HUDEP-2 (cell line): ENCODE measurements at regions not wholly inside any gene's neighbourhood (a gene's known extent, or its start where the extent isn't known, plus 50 kb on each side); places are given as distances from the start of the nearest gene placed in this dataset.

Experiments
- DNase-seq, 76 experiments: peaks; one replicate each; lab custom pipeline; 2025; ENCODE audit not compliant: unreplicated experiment in 76 of 76; lab: John Stamatoyannopoulos, UW

DNA sequence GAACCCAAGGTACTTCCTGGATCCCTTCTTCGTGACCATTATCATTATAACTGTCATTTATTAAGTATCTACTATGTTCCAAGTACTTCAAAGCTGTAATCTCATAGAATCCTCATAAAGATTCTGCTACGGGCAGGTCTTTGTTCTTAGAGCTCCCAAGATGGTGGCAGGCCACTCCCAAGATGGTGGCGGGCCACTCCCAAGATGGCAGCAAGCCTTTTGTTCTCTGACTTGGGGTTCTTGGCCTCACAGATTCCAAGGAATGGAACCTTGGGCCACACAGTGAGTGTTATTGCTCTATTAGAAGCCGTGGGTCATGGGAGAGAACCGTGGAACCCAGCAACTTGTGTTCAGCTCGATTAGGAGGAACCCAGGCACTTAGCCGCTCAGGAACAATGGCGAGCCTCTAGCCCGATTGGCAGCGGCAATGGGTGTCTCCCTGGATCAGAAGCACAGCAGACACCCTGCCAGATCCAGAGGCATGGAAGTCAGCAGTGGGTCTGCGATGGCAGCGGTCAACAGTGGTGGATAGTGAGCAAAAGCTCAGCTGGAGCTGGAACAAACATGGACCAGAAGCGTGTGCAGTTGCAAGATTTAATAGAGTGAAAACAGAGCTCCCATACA is 193.7 kb upstream of the BTG1 start:
- no peak for DNase-seq

DNA sequence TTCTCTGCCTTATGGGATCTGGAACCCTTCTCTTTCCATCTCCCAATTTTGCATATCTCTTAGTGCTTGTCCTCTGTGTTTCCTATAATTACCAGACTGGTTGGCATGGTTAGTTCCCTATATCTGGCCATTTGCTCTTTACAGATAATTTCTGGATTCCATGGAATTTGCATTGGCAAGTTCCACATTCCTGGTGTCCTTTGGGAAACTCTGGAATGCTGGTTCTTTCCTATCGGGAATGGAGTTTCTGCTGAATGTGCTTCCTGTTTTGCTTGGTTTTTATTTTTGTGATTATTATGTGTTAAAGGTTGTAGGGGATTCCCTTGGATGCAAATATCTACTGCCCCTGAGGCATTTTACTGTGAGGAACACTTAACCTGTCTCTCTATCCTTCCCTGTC is 193.0 kb upstream of the BTG1 start:
- DNase-seq: no peak

DNA sequence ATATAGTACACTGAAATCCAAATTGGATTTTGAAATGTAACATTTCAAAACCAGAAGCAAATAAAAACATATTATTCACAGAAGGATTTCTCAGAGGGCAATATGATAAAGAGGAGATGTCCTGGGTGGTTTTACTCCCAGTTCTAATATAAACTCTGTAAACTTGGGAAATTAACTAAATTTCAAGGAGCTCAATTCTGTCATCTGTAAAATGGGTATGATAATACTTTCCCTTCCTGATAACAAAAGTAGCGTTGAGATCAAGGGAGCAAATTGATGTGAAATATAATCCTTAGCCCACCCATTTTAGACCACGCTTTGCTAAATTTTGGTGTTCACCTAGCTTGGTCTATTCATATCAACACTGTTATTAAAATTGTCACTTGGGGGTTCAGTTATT is 192.5 kb upstream of the BTG1 start:
- no peak for DNase-seq

DNA sequence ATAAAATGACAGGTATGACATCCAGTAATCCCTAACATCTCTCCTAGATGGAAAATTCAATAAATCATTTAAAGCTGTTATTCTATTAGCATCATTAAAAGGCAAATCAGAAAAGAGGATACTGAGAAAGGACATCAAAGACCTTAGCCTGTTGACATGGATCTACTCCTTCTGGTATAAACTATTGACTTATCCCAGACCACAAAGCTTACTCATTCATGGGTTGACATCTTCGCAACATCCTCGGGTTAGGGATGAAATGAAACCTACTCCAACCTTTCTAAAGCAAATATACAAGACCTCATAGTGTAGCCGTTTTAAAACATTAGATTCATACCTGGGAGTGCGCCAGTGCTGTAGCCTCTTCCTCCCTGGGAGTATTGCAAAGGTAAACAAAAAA is 191.5 kb upstream of the BTG1 start:
- no peak for DNase-seq

DNA sequence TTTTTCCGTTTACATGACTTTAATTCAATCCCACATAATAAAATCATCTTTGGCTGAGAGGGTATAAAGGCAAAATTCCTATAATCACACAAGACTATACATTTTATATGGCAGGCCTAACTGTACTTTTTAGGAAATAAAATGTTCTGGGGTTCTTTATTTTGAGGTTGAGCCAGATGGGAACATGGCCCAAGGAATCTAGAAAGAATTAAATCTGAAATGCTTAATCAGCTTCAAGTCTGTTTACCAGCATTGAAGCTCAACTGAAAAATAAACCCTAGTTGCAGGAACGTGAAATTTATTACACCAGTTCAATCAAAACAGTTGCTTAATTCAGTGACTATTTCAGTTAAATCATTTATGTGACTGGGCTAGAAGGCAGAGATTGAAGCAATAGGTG is 191.0 kb upstream of the BTG1 start:
- DNase-seq: no peak

DNA sequence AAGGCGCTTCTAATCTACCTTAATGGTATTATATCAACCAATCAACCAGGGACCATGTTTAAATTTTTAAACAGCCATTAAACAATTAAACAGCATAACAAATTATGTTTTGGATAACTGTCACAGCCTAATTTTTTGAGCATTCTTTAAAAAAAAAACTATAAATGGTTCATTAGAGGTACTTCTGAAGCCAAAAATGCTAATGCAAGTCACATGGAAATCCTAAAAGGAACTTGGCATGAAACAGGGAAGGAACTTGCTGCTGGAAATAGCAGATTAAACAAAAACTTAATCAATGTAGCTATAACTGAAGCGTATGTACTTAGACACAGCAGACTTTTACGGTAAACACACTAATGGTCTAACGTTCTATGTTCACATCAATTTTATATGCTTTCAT is 190.2 kb upstream of the BTG1 start:
- no peak for DNase-seq

DNA sequence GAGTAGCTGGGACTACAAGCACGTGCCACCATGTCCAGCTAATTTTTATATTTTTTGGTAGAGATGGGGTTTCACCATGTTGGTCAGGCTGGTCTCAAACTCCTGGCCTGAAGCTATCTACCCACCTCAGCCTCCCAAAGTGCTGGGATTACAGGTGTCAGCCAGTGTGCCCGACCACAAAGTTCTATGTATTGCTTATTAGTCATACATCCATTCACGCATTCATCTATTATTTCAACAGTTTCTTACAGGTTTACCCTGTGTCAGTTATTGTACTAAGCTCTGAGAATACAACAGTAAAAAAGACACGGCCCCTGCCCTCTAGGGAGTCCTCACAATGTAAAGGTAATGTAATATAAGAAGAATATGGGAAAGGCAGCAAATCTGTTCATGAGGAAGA is 188.9 kb upstream of the BTG1 start:
- no peak for DNase-seq

DNA sequence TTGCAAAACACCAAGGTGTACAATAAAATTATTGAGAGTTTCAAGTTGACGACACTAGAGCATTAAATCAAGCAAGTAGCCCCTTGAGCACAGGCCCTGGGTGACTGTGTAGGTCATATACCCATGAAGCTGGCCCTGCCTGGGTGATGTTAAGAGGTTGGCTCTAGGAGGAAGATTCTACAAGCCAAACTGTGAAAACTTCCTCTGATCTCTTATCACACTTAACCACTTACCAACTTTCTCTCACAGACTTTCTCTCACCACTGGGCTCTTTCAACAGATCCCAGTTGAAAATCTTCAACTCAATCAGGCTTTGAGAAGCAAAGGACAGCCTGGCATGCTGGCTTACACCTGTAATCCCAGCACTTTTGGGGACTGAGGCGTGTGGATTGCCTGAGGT is 186.9 kb upstream of the BTG1 start:
- DNase-seq: no peak

DNA sequence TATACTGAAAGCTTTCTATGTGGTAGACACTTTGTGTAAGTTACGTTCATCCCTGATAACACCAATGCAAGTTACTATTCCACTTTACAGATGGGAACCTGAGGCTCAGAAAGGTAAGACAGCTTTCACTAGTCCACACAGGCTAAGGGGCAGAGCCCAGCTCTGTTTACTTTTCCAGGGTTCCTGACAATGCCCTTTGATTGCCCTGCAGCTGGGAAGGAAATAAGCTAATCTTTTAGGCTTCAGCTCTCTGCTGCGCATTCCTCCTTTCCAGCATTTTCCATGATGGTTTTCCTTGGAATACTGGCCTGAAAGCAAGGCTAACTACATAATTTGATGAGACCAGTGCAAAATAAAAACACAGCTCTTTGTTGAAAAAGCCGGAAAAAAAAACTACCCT is 185.7 kb upstream of the BTG1 start:
- DNase-seq: no peak

DNA sequence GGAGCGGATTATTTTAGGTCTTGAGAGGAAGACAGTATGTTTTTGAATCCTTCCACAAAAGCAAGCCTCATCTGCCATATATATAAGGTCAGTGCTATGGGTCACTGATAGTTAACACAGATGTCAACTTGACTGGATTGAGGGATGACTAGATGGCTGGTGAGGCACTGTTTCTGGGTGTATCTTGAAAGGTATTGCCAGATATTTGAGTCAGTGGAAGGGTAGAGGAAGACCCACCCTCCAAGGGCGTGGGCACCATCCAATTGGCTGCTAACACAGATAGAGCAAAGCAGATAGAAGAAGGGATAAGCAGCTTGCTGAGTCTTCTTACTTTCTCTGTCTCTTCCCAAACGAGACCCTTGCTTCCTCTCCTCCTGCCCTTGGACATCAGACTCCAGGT is 185.0 kb upstream of the BTG1 start:
- peak in 7 of 76 experiments; percentile 5 to 30 (median 19) for DNase-seq

DNA sequence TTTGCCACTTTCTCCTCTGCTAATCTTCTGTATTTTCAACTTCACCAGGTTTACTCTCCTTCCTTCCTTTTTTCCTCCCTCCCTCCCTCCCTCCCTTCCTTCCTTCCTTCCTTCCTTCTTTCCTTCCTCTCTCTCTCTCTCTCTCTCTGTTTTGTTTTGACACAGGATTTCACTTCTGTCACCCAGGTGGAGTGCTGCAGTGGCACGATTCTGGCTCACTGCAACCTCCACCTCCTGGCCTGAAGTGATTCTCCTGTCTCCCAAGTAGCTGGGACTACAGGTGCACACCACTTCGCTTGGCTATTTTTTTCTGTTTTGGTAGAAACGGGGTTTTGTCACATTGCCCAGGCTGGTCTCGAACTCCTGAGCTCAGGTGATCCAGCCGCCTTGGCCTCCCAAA is 181.2 kb upstream of the BTG1 start:
- no peak for DNase-seq

DNA sequence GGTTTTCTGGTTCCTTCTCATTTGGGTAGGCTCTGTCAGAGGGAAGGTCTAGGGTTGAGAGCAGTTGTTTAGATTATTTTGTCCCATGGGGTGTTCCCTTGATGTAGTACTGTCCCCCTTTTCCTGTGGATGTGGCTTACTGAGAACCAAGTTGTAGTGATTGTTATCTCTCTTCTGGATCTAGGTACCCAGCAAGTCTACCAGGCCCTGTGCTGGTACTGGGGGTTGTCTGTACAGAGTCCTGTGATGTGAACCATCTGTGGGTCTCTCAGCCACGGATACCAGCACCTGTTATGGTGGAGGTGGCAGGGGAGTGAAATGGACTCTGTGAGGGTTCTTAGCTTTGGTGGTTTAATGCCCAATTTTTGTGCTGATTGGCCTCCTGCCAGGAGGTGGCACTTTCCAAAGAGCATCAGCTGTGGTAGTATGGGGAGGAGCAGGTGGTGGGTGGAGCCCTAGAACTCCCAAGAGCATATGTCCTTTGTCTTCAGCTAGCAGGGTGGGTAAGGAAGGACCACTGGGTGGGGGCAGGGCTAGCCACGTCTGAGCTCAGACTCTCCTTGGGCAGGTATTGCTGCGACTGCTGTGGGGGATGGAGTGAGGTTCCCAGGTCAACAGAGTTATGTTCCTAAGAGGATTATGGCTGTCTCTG is 179.3 kb upstream of the BTG1 start:
- DNase-seq: peak in 1 of 76 experiments; percentile 2

DNA sequence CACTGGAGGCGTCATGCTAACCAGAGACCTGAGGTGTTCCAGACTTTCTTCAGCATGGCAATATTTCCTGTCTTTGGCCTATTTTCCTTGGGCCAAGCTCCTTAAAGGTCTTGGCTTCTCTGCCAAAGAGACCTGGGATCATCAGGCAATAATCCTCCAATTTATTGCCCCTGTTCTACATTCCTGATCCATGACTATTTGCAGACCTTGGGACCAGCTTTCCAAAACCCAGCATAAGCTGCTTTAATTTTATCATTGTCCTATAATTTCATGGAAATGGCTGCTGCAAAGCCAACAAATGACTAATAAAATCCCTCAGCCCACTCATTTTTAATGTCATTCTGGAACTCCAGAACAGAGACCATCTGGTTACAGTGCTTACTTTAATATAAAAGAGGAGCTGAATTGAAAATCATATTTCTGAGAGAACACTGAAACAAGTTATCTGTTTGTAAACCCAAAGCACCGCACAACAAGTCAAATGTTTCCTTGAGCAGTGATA is 166.9 kb upstream of the BTG1 start:
- no peak for DNase-seq

DNA sequence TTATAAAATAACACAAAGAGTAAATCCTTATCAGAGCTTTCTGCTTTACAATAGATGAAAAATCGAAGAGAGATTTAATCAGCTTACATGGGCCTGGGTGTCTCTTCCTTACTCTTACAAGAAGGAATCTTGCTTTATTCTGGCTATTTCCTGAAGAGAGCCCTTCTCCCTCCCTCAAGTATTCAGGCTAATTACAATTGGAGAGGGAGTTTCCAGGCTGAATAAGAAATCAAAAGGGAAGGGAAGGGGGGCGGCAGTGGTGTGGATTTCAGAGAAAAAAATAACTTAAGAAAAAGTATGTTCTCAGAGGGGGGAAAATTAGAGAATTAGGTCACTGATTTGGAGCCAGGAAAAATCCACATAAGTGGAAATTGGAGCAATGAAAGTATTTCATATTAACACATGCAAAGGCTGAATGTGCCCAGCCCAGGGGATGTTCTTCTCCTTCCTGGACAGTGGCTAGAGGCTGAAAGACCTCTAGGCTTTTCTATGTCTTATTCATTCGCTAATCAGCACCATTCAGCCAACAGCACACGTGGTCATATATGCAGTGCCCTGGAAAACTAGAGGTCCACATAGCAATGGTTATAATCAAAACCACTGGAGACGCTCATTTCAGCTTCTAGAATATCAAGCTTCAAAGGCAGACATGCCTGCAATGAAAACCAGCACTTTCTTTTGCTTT is 158.9 kb upstream of the BTG1 start:
- no peak for DNase-seq

DNA sequence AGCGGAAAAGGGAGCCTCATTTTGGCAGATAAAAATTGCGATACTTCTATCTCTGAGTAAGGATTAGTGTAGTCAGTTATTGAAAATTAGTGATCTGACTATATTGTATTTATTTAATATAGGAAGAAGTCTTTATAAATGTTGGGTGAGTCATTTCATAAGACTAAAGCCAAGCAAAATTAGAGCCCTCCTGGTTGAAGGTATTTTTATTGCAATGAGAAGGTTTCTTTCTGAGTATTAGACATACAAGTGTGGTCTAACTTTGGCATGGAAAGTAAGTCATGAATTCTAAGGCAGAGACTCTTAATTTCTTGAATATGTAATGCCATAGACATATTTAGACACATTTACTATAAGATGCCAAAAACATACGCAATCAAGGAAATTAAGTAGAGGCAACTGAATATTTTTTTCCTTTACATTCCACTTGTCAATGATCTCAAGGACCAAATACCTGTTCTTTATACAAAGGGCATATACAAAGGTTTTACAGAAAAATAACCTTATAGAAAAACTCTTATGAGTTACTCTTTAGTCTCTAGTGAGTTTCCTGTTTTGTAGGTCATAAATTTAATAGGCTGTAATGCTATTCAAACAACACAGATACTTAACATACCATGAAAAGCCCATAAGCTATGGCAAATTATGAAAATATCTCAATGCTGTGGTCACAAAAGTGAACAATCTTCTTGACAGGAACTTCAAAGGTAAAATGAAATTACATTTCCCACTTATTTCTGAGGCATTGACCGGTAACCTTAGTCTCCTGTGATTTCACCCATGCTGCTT is 156.6 kb upstream of the BTG1 start:
- DNase-seq: no peak

DNA sequence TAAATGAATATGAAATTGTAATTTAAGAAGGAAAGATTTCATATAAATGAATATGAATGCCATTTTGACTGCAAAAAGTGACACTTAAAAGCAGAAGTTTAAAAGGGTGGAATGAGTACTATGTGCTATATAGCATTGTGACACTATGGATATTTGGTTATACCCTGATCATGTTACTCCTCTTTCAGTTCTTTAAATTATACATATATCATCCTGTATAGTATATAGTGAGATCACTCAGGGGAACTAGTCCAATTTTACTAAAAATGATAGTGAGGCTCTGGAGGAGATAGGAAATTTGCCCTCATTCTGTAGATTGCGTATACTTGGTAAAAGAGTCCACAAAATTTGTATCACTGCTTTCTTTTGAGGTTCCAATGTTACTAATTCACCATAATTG is 155.7 kb upstream of the BTG1 start:
- no peak for DNase-seq

DNA sequence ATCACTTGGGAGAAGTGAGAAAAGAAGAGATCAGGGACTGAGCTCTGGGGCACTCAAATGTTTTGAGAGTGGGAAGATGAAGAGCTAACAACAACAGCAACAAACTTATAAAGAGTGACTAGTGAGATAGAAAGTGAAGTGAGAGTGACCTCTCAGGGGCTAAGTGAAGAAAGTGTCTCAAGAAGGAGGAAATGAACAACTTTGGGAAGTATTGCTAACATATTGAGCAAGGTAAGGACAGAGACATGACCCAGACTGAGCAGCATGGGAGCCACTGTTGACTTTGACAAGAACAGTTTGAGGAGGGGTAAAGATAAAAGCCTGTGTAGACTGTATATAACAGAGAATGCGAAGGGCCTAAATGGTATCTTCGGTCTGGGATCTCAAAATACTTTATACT is 155.1 kb upstream of the BTG1 start:
- DNase-seq: no peak

DNA sequence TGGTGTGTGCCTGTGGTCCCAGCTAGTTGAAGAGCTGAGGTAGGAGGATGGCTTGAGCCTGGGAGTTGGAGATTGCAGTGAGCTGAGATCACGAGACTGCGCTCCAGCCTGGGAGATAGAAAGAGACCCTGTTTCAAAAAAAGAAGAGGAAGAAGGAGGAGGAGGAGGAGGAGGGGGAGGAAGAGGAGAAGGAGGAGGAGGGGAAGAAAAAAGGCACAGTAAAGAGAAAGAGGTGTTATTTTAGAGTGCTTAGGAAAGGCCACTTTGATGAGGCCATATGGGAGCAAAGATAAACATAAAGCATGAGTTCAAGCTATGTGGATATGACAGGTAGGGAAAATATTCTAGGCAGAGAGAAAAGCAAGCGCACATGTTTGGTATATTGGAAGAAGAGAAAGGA is 154.1 kb upstream of the BTG1 start:
- DNase-seq: no peak

DNA sequence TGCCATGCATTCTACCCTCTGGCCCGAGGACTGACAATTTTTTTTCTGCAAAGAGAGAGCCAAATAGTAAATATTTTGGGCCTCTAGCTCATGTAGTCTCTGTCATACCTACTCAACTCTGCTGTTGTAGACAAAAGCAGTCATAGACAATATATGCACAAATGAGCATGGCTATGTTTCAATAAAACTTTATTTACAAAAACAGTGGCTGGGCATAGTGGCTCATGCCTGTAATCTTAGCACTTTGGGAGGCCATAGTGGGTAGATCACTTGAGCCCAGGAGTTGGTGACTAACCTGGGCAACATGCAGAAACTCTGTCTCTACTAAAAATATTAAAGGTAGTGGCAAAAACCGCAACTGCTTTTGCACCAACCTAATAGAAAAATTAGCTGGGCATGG is 153.7 kb upstream of the BTG1 start:
- no peak for DNase-seq

DNA sequence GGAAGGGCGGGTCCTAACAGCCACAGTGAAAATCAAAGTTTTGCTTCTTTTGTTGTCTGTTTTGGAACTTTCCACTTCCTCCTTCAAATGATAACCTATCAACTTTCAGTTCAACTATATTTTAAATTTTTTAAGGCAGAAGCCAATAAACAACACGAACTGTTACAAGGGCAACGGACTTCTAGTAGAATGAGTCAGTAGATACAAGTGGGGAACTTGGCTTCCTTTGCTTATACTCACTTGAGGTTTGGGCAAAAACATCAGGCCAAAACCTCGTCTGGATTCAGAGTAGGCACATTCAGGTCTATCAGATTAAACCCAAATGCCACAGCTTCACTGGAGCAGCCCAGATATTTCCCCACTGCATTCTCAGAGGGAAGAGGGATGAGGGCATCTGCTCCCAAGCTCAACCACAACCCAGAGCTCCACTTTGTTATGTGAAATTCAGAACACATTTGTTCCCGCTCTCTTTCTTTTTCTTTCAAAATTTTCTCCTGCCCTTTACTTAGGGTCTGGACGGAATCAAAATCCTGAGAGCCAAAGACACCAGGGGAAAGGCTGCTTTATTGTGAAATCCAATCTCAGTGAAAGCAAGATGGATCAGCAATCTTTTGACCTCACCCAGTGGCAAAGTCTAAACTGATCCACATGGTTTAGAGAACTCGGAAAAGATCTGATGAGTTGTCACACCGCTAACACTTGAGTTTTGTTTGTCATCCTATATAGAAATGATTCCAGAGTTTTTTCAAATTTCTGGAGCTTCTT is 152.5 kb upstream of the BTG1 start:
- no peak for DNase-seq

DNA sequence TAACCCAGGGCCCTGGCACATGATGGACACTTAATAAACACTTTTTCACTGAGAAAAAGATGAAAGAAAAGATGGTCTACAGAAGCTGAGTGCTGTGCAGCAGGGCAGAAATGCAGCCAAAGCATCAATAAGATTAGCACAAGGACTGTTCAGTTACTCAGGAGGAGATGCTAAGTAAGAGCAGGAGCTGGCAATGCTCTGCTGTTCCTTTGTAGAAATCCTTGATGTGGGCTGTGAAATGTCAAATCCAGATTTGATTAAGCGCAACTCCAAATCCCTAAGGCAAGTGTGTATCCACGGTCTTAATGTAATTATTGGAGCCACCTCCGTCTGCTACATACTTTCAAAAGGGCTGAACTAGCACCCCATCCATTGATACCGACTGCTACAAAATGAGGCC is 151.8 kb upstream of the BTG1 start:
- DNase-seq: no peak
